Left renal cortex interstitium (tissue), 4 donors: ENCODE measurements at regions not wholly inside any gene's neighbourhood (a gene's known extent, or its start where the extent isn't known, plus 50 kb on each side); places are given as distances from the start of the nearest gene placed in this dataset.

Experiments used
- DNase-seq, 4 donors: peaks; one replicate each; pipeline ENCODE4 v3.0.0-alpha.2; 2013; ENCODE audit warnings: low read depth in 4 of 4, low spot score in 2 of 4, missing footprints in 1 of 4

DNA sequence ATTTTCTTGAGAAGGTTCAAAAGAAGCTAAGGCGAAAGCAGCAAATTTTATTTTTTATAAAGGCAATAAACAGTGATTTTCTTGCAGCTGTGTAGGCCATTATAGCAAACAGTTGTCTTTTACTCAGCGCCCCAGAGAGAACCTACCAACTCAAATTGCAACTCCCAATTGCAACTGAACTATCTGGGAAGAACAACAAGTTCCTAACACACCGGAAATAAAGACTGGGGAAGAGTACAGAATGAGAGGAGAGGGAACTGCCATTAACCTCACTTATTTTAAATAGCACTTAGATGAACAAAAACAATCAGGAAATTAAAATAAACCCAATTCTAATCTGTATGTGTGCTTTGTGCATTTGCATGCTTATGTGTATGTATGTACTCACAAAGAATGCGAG is 171.1 kb downstream of the KCTD12 start:
- no peak for DNase-seq

DNA sequence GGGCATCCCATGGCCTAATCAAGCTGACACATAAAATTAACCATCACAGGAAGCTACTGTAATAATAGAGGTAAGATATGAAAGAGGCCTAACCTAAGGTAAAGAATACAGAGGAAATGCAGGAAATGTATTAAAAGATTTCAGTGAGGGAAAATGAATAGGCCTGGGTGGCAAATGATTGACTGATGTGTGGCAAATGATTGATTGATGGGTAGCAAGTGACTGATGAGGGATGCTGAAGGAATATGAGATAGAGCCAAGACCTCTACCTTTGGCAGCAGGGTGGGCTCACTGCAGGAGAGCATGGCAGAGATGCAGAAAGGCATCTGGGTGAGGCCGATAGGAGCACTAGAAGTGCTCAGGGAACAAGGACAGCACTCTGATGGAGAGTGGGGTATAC is 172.9 kb downstream of the KCTD12 start:
- no peak for DNase-seq

GRCh38 chr13:76711550-76712182 is 174.5 kb downstream of the KCTD12 start:
- no peak for DNase-seq

DNA sequence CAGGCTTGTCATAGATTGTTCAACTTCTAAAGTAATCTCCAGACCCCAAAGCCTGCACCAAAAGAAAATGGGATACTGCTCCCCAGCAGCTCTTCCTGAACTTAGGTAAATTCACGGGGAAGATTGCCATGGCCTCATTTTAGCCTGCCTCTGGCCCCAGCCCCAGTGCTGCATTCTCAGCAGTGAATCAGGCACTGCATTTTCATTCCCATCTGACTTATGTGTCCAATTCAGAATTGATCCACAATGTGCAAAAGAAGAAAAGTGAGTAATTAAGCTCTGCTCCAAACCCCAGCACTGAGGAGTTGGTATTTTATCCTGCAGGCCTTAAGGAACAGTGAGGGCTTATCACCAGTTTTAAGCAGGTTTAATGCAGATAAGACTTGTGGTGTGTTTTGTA is 176.4 kb downstream of the KCTD12 start:
- DNase-seq, result no peak

- DNase-seq, result no peak
Observed at GRCh38 chr13:76708138-76708688, 178.0 kb downstream of the KCTD12 start.

DNA sequence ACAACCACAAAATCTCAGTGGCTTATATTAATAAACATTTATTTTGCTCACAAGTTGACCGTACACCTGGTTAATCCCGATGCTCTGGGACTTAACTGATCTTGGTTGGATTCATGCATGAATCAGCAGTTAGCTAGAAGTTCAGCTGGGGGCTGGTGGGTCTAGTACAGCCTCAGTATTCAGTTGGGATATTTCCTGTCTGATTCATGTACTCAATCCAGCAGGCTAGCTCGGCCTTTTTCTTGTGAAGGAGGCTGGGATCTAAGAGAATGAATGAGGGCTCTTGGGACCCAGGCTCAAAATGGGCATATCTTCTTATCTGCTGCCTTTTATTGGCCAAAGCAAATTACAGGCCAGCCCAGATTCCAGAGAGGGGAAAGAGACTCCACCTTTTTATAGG is 178.8 kb downstream of the KCTD12 start:
- no peak for DNase-seq

GRCh38 chr13:76703621-76704288 is 182.4 kb downstream of the KCTD12 start:
- no peak for DNase-seq

- no peak for DNase-seq
Observed at GRCh38 chr13:76703216-76703615, 183.0 kb downstream of the KCTD12 start.

DNA sequence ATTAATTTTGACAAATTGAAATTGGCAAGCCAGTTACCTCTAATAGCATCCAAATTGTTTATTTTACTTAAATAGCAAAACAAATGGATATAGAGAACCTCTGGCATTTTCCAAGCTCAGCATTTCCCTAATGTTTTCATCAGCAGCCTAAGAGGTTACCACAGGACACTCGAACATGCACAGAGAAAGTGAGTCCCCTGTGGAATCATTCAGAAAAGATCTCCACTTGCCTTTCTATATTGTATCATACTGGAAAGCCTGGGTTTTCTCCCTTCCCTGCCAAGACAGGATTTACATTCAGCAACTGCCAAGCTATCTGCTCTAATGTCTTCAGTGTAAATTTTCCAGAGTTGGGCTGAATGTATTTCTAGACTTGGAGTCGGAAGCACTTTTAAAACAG is 188.9 kb downstream of the KCTD12 start:
- no peak for DNase-seq

GRCh38 chr13:76696370-76696769 is 189.8 kb downstream of the KCTD12 start:
- no peak for DNase-seq

GRCh38 chr13:76693086-76693485 is 193.1 kb downstream of the KCTD12 start:
- DNase-seq, result no peak

DNA sequence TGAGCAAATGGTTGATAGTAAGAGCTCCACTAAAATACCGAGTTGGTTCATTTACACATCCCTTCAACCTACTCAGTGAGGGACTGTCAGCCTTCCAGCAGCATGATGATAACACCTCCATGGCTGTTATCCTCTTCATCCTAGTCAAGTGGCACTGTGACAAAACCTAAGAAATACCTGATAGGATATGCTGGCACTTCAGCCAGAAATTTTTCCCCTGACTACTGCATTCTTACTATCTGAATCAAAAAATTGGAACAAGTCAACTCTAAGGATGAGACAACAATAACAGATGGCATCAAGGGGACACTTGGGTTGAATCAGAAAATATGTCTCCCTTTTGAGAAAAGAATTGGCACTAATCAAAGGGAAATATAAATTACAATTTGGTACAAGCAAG is 193.9 kb downstream of the KCTD12 start:
- DNase-seq, result no peak

- no peak for DNase-seq
Observed at GRCh38 chr13:76690611-76691010, 195.6 kb downstream of the KCTD12 start.

DNA sequence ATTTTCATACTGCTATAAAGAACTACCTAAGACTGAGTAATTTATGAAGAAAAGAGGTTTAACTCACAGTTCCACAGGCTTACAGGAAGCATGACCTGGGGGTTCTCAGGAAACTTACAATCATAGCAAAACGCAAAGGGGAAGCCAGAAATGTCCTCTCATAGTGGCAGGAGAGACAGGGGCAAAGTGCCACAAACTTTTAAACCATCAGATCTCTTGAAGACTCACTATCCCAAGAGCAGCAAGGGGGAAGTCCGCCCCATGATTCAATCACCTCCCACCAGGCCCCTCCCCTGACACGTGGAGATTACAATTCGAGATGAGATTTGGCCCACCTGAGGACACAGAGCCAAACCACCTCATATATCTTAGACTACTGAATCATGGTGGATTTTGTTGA is 198.7 kb downstream of the KCTD12 start:
- DNase-seq, result no peak

DNA sequence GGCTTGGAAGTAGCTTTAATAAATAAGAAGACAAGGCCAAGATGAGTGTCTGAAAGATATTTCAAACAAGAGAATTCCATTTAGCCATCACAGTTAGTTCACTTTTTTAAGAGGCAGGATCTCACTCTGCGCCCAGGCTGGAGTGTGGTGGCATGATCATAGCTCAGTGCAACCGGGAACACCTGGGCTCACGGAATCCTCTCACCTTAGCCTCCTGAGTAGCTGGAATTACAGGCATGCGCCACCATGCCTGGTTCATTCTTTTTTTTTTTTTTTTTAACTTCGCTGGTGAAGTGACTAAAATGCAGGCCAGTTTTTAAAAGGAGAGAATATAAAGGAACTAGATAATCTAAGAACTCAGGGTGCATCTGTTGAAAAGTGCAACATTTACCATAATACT is 200.3 kb downstream of the KCTD12 start:
- DNase-seq, result no peak

GRCh38 chr13:76684336-76684735 is 201.9 kb downstream of the KCTD12 start:
- DNase-seq, result no peak

DNA sequence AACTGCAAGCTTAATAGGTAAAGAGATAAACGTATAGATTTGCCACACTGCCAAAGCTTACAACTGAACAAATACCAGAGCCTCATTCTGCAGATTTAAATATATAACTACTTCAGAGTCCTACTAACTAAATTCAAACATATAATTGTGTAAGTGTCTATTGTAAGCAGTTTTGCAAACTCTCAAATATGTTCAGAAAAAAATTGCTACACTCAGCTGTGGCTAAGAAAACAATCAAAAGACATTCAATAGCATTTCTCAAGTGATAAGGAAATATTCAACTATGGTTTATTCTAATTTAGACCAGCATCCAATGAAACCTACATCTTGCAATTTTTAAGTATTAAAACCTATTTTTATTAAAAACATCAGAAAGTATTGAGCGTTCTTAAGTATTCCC is 202.4 kb downstream of the KCTD12 start:
- no peak for DNase-seq

DNA sequence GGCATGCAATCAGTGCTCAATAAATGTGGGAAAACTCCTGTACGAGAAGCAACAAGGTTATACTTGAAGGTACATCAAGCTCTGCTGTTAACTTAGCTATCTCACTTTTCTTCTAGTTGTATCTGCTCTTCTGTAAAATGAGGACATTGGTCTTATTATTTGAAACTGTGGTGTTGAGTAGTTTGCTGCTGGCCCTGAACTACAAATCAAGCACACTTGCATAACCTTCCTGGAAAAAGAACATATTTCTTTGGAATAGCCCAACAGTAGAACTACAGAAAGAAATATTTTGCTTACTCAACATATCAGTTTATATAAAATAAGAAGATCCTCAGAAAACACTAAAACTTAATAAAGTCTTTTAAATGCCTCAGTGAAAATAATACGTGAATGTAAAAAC is 203.0 kb downstream of the KCTD12 start:
- no peak for DNase-seq

- DNase-seq, result no peak
Observed at GRCh38 chr13:76680112-76680511, 206.1 kb downstream of the KCTD12 start.

GRCh38 chr13:76677043-76677442 is 209.2 kb downstream of the KCTD12 start:
- no peak for DNase-seq

- DNase-seq, result no peak
Observed at GRCh38 chr13:76672420-76672819, 213.8 kb downstream of the KCTD12 start.

DNA sequence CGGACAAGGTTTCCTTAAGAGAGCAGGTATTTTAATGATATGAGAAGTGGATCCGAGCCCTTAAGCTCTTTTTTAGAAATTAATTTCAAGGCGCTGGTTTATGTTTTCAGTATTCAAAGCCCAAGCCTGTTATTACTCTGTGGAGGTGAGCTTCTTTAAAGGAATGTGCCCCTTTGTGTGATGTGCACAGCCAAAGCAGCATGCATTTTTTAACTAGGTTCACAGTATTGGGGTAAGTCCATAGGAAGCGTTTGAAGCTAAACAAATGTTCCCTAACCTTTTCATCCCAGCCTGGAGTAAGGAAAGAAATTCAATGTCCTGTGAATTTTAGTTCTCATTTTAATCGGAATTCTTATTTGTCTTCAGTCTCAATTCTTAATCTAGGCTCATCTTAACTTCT is 217.5 kb downstream of the KCTD12 start:
- DNase-seq, result no peak
